ENCODE measurements at regions not wholly inside any gene's neighbourhood (a gene's known extent, or its start where the extent isn't known, plus 50 kb on each side); places are given as distances from the start of the nearest gene placed in this dataset.

DNA sequence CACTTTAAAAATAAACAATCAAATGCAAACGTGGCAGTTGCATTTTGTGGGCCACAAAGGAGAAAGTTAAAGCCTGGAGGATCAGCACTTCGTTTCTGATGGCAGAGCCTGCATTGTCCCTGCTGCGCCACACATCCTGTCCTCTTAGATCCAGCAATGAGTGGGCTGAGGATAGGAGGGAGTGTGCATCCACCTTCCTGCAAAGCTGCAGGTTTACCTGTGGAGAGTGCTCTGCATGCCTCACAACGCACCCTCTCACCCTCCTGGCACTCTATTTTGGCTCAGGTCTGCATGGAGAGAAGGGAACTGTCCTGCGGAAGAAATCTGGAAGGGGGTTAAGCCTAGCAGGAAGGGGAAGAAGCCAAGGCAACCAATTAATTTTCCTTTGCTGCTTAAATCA is 212.2 kb upstream of the SLC24A2 start:
- H4K20me1 ChIP-seq (ENCODE audit: insufficient read depth, low read length): no peaks in the 10 kb centered on the region
- no peak overlapping the region for H3K4me2 ChIP-seq (ENCODE audit: low read depth, low read length)
- H2BK20ac ChIP-seq (ENCODE audit: low read depth, low read length): peak overlapping the region; percentile 11; the same call in 1 of the 2 replicates
- peaks cover 2% of the 10 kb centered on the region; the same call in 1 of the 2 replicates for H3K4me1 ChIP-seq (ENCODE audit: control insufficient read depth, insufficient read depth, low read length)
- no peak for ATAC-seq (ENCODE audit: low read depth)
- no CpG with 5 or more reads among the region's 5 CpGs for WGBS, 2 experiments (ENCODE audit: extremely low coverage in 2 of 2, insufficient read length in 1 of 2)
- no peak overlapping the region for H2BK15ac ChIP-seq (ENCODE audit: low read depth, low read length)
- H3K27ac ChIP-seq (ENCODE audit: insufficient read depth, low read length): no peak overlapping the region
- no peak overlapping the region for H3K9ac ChIP-seq (ENCODE audit: low read depth, low read length)
- TF ChIP-seq RAD21 (IDR thresholded peaks at IDR 0.05; ENCODE audit: low read length): no peak
- TF ChIP-seq FOS (IDR thresholded peaks at IDR 0.05; ENCODE audit: low read depth, low read length): no peak
- TF ChIP-seq RFX5 (IDR thresholded peaks at IDR 0.05; ENCODE audit: low read depth, low read length): no peak
- TF ChIP-seq USF2 (IDR thresholded peaks at IDR 0.05; ENCODE audit: low read depth, low read length): no peak
- TF ChIP-seq MXI1 (IDR thresholded peaks at IDR 0.05; ENCODE audit: borderline replicate concordance, low read depth, low read length): no peak
- TF ChIP-seq, protein P1, sequence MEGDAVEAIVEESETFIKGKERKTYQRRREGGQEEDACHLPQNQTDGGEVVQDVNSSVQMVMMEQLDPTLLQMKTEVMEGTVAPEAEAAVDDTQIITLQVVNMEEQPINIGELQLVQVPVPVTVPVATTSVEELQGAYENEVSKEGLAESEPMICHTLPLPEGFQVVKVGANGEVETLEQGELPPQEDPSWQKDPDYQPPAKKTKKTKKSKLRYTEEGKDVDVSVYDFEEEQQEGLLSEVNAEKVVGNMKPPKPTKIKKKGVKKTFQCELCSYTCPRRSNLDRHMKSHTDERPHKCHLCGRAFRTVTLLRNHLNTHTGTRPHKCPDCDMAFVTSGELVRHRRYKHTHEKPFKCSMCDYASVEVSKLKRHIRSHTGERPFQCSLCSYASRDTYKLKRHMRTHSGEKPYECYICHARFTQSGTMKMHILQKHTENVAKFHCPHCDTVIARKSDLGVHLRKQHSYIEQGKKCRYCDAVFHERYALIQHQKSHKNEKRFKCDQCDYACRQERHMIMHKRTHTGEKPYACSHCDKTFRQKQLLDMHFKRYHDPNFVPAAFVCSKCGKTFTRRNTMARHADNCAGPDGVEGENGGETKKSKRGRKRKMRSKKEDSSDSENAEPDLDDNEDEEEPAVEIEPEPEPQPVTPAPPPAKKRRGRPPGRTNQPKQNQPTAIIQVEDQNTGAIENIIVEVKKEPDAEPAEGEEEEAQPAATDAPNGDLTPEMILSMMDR (conservative IDR thresholded peaks at IDR 0.05; ENCODE audit: low read depth, low read length): no peak
- no peak for TF ChIP-seq SMC3 (IDR thresholded peaks at IDR 0.05; ENCODE audit: low read depth, low read length)
- no peak for TF ChIP-seq BHLHE40 (IDR thresholded peaks at IDR 0.05; ENCODE audit: low read depth, low read length)
- no peak for TF ChIP-seq MAFK (IDR thresholded peaks at IDR 0.05; ENCODE audit: low read depth, low read length)
- TF ChIP-seq CHD1 (IDR thresholded peaks at IDR 0.05; ENCODE audit: low read depth, low read length): no peak
- TF ChIP-seq CEBPB (IDR thresholded peaks at IDR 0.05; ENCODE audit: low read depth, low read length): no peak
- TF ChIP-seq ELK1 (IDR thresholded peaks at IDR 0.05; ENCODE audit: borderline replicate concordance, low read depth, low read length): no peak
- no peak for TF ChIP-seq POLR2A (IDR thresholded peaks at IDR 0.05; ENCODE audit: low read depth, low read length)
- TF ChIP-seq MAZ (IDR thresholded peaks at IDR 0.05; ENCODE audit: borderline replicate concordance, low read depth, low read length): no peak
- TF ChIP-seq RCOR1 (IDR thresholded peaks at IDR 0.05; ENCODE audit: insufficient replicate concordance, low read length): no peak
- TF ChIP-seq NFE2L2 (IDR thresholded peaks at IDR 0.05; ENCODE audit: low read depth, low read length): no peak
- ChIA-PET POLR2A (ENCODE audit: unreplicated experiment) (no interaction called here), CTCF (no interaction called here)
- H3K56ac ChIP-seq (ENCODE audit: extremely low read depth, insufficient read depth, low read length): no peak overlapping the region
- H2AK5ac ChIP-seq (ENCODE audit: low read depth, low read length): peak overlapping the region; percentile 32
- H4K5ac ChIP-seq (ENCODE audit: low read depth, low read length): no peak overlapping the region
- H3K23ac ChIP-seq (ENCODE audit: low read depth, low read length): no peak overlapping the region
- H3K9me1 ChIP-seq (ENCODE audit: insufficient read depth, low read length): peaks cover 8% of the 10 kb centered on the region
- intact Hi-C loops (cut with micrococcal nuclease): no loop called here
- H3K27me3 ChIP-seq (ENCODE audit: control insufficient read depth, insufficient read depth, low read length): no peaks in the 10 kb centered on the region
- DNase-seq: no peak
- no TSS peak for BruUV-seq (replicated peaks)
- H3K36me3 ChIP-seq (ENCODE audit: control insufficient read depth, insufficient read depth, low read length): no peaks in the 10 kb centered on the region
- in situ Hi-C loops (cut with MboI; ENCODE audit: low sequenced_read_pairs): no loop called here
- H3K9me3 ChIP-seq (ENCODE audit: control insufficient read depth, insufficient read depth, low read length): no peaks in the 10 kb centered on the region
- no peak overlapping the region for H3K4ac ChIP-seq (ENCODE audit: low read depth, low read length)
- no peak overlapping the region for H3K18ac ChIP-seq (ENCODE audit: low read depth, low read length)
- no peak overlapping the region for H2AFZ ChIP-seq (replicated peaks; ENCODE audit: low read length, poor library complexity)
- H4K8ac ChIP-seq (ENCODE audit: low read depth in 2 of 2, low read length in 2 of 2): no peak overlapping the region
- H2BK120ac ChIP-seq (ENCODE audit: low read depth, low read length): no peak overlapping the region
- no peak overlapping the region for H3K4me3 ChIP-seq (ENCODE audit: insufficient read depth, low read depth, low read length)
- no peaks in the 10 kb centered on the region for H3K79me1 ChIP-seq (ENCODE audit: low read depth in 1 of 2, low read length in 2 of 2)
- H3K14ac ChIP-seq (replicated peaks; ENCODE audit: low read depth, low read length): no peak overlapping the region
- H2AK9ac ChIP-seq (replicated peaks; ENCODE audit: low read depth, low read length, poor library complexity): no peak overlapping the region
- H2BK5ac ChIP-seq (ENCODE audit: low read depth, low read length, poor library complexity, severe bottlenecking): no peak overlapping the region
- dilution Hi-C loops (cut with HindIII; ENCODE audit: low sequenced_read_pairs, unreplicated experiment): no loop called here
- H4K91ac ChIP-seq (ENCODE audit: insufficient read depth, low read depth, low read length): peak overlapping the region; percentile 18; the same call in 1 of the 2 replicates
